ENCODE measurements at regions not wholly inside any gene's neighbourhood (a gene's known extent, or its start where the extent isn't known, plus 50 kb on each side); places are given as distances from the start of the nearest gene placed in this dataset.

DNA sequence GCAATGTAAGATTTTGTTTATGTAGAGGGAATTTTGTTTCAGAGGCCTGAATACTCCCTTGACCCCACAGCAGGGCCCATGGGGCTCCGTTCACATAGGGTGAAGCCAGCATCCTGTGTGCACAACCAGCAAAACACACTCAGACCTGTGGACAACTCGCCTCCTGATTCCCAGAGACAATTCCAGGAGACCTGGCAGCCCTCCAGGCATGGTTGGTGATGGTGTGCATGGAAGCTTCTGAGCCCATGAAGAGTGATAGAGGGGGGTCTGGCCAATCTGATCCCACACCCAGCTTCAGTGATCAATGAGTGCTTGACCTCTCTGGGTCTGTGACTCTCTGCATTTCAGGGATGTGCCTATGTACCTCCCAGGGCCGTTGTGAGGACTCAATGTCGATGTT lies 91.0 kb upstream of the RAB6C start (continued):
- TF ChIP-seq, protein P1, sequence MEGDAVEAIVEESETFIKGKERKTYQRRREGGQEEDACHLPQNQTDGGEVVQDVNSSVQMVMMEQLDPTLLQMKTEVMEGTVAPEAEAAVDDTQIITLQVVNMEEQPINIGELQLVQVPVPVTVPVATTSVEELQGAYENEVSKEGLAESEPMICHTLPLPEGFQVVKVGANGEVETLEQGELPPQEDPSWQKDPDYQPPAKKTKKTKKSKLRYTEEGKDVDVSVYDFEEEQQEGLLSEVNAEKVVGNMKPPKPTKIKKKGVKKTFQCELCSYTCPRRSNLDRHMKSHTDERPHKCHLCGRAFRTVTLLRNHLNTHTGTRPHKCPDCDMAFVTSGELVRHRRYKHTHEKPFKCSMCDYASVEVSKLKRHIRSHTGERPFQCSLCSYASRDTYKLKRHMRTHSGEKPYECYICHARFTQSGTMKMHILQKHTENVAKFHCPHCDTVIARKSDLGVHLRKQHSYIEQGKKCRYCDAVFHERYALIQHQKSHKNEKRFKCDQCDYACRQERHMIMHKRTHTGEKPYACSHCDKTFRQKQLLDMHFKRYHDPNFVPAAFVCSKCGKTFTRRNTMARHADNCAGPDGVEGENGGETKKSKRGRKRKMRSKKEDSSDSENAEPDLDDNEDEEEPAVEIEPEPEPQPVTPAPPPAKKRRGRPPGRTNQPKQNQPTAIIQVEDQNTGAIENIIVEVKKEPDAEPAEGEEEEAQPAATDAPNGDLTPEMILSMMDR (IDR thresholded peaks at IDR 0.05; ENCODE audit: low read depth, low read length, missing input control) = no peak
- TF ChIP-seq NR2F2 (IDR thresholded peaks at IDR 0.05) (no peak), RXRA (IDR thresholded peaks at IDR 0.05) (no peak), YY1 (IDR thresholded peaks at IDR 0.05) (no peak), FOXA2 (IDR thresholded peaks at IDR 0.05) (no peak)
- TF ChIP-seq, protein P2, sequence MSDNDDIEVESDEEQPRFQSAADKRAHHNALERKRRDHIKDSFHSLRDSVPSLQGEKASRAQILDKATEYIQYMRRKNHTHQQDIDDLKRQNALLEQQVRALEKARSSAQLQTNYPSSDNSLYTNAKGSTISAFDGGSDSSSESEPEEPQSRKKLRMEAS (IDR thresholded peaks at IDR 0.05) = no peak
- TF ChIP-seq, protein P3, sequence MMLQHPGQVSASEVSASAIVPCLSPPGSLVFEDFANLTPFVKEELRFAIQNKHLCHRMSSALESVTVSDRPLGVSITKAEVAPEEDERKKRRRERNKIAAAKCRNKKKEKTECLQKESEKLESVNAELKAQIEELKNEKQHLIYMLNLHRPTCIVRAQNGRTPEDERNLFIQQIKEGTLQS (IDR thresholded peaks at IDR 0.05) = no peak

DNA sequence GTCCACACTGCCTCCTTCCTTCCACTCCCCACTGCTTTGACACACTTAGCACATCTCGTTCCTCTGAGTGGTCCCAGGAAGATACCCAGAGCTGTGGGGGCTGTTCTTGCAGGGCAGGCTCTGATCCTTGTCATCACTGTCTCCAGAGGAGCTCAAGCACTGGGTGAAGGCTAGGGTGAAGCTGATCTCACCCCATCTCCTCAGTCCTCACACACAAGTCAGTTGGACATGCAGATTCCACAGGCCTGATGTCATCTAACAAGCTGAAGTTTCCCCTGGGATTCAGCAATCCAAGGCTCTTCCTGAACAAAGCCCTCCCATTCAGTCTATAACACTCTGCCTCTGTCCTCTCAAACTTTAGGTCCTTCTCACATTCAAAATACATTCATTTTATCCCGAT lies 90.6 kb upstream of the RAB6C start:
- DNase-seq (ENCODE audit: low spot score) = no peak
- H3K4me3 ChIP-seq (ENCODE audit: low read depth in 1 of 3, low read length in 3 of 3) = no peak overlapping the region
- 60% methylated on average over 2 of the region's 2 CpGs for WGBS
- H3K27me3 ChIP-seq (ENCODE audit: control insufficient read depth in 4 of 4, insufficient read depth in 4 of 4, low read length in 3 of 4) = peaks cover 0 to 3% (median 0%) of the 10 kb centered on the region in 4 donors
- H3K27ac ChIP-seq (ENCODE audit: low read depth in 1 of 2, low read length in 2 of 2) = no peak overlapping the region
- TF ChIP-seq JUND (IDR thresholded peaks at IDR 0.05) = no peak
- TF ChIP-seq YY1 (IDR thresholded peaks at IDR 0.05) = no peak
- TF ChIP-seq, protein P3 (IDR thresholded peaks at IDR 0.05) = no peak
- TF ChIP-seq, protein P1 (IDR thresholded peaks at IDR 0.05; ENCODE audit: low read depth, low read length, missing input control) = no peak
- TF ChIP-seq, protein P2 (IDR thresholded peaks at IDR 0.05) = no peak
- TF ChIP-seq EGR1 (IDR thresholded peaks at IDR 0.05; ENCODE audit: low read depth in 2 of 2) = no peak
- no peak for TF ChIP-seq NR2F2 (IDR thresholded peaks at IDR 0.05)
- TF ChIP-seq SP1 (IDR thresholded peaks at IDR 0.05) = no peak
- no peaks in the 10 kb centered on the region for H3K36me3 ChIP-seq (ENCODE audit: control insufficient read depth in 4 of 4, insufficient read depth in 3 of 4, low read depth in 1 of 4, low read length in 3 of 4)
- H3K4me1 ChIP-seq (ENCODE audit: control insufficient read depth in 4 of 4, insufficient read depth in 4 of 4, low read length in 3 of 4) = no peaks in the 10 kb centered on the region
- no peaks in the 10 kb centered on the region for H3K9me3 ChIP-seq (ENCODE audit: control insufficient read depth in 4 of 4, low read length in 3 of 4)
- H3K9ac ChIP-seq (ENCODE audit: low read depth in 1 of 2, low read length in 2 of 2) = no peak overlapping the region

DNA sequence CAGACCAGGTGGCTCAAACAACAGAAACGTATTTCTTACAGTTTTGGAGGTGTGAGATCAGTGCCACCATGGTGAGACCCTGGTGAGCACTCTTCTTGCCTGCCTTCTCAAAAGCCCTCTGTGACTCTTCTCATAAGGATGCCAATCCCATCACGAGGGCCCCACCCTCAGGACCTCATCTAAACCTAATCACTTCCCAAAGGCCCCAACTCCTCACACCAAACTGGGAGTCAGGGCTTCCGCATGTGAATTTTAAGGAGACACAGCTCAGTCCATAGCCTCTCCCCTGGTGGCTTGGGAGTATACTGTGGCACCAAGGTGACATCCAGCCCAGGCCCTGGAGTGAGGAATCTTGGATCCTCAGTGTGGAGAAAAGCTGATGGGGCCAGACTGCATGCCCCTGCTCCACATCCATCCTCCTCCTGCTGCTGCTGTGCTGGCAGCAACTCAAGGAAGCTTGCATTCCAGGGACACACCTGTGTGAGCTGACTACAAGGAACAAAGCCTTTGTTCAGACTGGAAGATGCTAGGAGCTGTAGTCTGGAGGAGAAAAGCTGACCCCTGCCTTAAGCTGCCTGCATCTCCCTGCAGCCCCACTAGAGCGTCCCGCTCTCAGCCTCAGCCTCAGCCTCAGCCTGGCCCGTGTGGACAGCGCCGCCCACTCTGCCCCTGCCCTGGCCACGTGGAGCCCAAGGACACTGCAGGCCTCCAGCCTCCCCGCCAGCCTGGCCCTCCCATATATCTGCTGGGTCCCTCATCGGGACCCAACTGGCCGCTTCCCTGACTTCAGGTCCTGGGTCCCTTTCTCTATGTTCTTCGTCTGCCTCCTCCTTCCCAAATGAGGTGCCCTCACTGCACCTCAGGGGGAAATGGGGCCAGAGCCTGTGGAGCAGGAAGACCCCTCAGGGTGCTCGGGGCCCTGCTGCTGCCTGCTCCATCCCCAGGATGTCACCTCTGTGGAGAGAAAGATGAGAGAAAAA lies 87.8 kb upstream of the RAB6C start:
- 65% methylated on average over 14 of the region's 14 CpGs for WGBS
- H3K4me3 ChIP-seq (ENCODE audit: low read depth in 1 of 3, low read length in 3 of 3) = no peak overlapping the region
- no peaks in the 10 kb centered on the region for H3K9me3 ChIP-seq (ENCODE audit: control insufficient read depth in 4 of 4, low read length in 3 of 4)
- no peak overlapping the region for H3K9ac ChIP-seq (ENCODE audit: low read depth in 1 of 2, low read length in 2 of 2)
- no peaks in the 10 kb centered on the region for H3K36me3 ChIP-seq (ENCODE audit: control insufficient read depth in 4 of 4, insufficient read depth in 3 of 4, low read depth in 1 of 4, low read length in 3 of 4)
- H3K27ac ChIP-seq (ENCODE audit: low read depth in 1 of 2, low read length in 2 of 2) = no peak overlapping the region
- no peak for DNase-seq (ENCODE audit: low spot score)
- peaks cover 0 to 12% (median under 1%) of the 10 kb centered on the region in 4 donors for H3K27me3 ChIP-seq (ENCODE audit: control insufficient read depth in 4 of 4, insufficient read depth in 4 of 4, low read length in 3 of 4)
- no peaks in the 10 kb centered on the region for H3K4me1 ChIP-seq (ENCODE audit: control insufficient read depth in 4 of 4, insufficient read depth in 4 of 4, low read length in 3 of 4)
- TF ChIP-seq, protein P4, sequence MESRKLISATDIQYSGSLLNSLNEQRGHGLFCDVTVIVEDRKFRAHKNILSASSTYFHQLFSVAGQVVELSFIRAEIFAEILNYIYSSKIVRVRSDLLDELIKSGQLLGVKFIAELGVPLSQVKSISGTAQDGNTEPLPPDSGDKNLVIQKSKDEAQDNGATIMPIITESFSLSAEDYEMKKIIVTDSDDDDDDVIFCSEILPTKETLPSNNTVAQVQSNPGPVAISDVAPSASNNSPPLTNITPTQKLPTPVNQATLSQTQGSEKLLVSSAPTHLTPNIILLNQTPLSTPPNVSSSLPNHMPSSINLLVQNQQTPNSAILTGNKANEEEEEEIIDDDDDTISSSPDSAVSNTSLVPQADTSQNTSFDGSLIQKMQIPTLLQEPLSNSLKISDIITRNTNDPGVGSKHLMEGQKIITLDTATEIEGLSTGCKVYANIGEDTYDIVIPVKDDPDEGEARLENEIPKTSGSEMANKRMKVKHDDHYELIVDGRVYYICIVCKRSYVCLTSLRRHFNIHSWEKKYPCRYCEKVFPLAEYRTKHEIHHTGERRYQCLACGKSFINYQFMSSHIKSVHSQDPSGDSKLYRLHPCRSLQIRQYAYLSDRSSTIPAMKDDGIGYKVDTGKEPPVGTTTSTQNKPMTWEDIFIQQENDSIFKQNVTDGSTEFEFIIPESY (IDR thresholded peaks at IDR 0.05) = no peak
- TF ChIP-seq HNF4A (conservative IDR thresholded peaks at IDR 0.05) (no peak), YY1 (IDR thresholded peaks at IDR 0.05) (no peak), NR2F2 (IDR thresholded peaks at IDR 0.05) (no peak), RXRA (IDR thresholded peaks at IDR 0.05) (no peak), FOXA1 (IDR thresholded peaks at IDR 0.05) (no peak), JUND (IDR thresholded peaks at IDR 0.05) (no peak), FOXA2 (IDR thresholded peaks at IDR 0.05) (no peak)
- TF ChIP-seq, protein P3 (IDR thresholded peaks at IDR 0.05) = no peak
- TF ChIP-seq, protein P2 (IDR thresholded peaks at IDR 0.05) = no peak
- TF ChIP-seq, protein P5, sequence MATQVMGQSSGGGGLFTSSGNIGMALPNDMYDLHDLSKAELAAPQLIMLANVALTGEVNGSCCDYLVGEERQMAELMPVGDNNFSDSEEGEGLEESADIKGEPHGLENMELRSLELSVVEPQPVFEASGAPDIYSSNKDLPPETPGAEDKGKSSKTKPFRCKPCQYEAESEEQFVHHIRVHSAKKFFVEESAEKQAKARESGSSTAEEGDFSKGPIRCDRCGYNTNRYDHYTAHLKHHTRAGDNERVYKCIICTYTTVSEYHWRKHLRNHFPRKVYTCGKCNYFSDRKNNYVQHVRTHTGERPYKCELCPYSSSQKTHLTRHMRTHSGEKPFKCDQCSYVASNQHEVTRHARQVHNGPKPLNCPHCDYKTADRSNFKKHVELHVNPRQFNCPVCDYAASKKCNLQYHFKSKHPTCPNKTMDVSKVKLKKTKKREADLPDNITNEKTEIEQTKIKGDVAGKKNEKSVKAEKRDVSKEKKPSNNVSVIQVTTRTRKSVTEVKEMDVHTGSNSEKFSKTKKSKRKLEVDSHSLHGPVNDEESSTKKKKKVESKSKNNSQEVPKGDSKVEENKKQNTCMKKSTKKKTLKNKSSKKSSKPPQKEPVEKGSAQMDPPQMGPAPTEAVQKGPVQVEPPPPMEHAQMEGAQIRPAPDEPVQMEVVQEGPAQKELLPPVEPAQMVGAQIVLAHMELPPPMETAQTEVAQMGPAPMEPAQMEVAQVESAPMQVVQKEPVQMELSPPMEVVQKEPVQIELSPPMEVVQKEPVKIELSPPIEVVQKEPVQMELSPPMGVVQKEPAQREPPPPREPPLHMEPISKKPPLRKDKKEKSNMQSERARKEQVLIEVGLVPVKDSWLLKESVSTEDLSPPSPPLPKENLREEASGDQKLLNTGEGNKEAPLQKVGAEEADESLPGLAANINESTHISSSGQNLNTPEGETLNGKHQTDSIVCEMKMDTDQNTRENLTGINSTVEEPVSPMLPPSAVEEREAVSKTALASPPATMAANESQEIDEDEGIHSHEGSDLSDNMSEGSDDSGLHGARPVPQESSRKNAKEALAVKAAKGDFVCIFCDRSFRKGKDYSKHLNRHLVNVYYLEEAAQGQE (IDR thresholded peaks at IDR 0.05) = no peak

All from liver (tissue), 8 donors.